Kidney epithelial cell (primary cell): ENCODE measurements at regions not wholly inside any gene's neighbourhood (a gene's known extent, or its start where the extent isn't known, plus 50 kb on each side); places are given as distances from the start of the nearest gene placed in this dataset.

Source experiments
- DNase-seq: peaks from one replicate; pipeline ENCODE4 v3.0.0-alpha.2; 2010; ENCODE audit warnings: low read depth
- H3K27me3 ChIP-seq: 2 replicates; pipeline ENCODE4 v1.6.0; 2011; ENCODE audit warnings: low read length; ENCODE audit not compliant: control insufficient read depth, insufficient read depth
- H3K36me3 ChIP-seq: 2 replicates; pipeline ENCODE4 v1.5.1; 2011; ENCODE audit warnings: low read length; ENCODE audit not compliant: control insufficient read depth, insufficient read depth
- H3K4me3 ChIP-seq: 2 replicates; pipeline ENCODE4 v1.5.1; 2011; ENCODE audit warnings: low read depth, mild to moderate bottlenecking, control low read depth, low read length
- CTCF ChIP-seq: IDR thresholded peaks from 2 replicates; pipeline ENCODE4 v1.5.1; 2011; ENCODE audit warnings: mild to moderate bottlenecking, moderate library complexity, low read length, control low read depth, inconsistent platforms; ENCODE audit not compliant: insufficient read depth, poor library complexity, severe bottlenecking

- no peak overlapping the region for H3K4me3 ChIP-seq
- no peak for TF ChIP-seq CTCF
- H3K27me3 ChIP-seq, result no peaks in the 10 kb centered on the region
- H3K36me3 ChIP-seq, result no peaks in the 10 kb centered on the region
- no peak for DNase-seq
Measured at GRCh38 chr13:105956921-105957320, 578.5 kb downstream of the EFNB2 start.

GRCh38 chr13:105952973-105953290 is 582.5 kb downstream of the EFNB2 start:
- Histone ChIP-seq H3K36me3 (no peaks in the 10 kb centered on the region), H3K4me3 (no peak overlapping the region), H3K27me3 (no peaks in the 10 kb centered on the region)
- DNase-seq, result no peak
- TF ChIP-seq CTCF, result no peak

GRCh38 chr13:105952233-105952972 is 583.1 kb downstream of the EFNB2 start:
- H3K36me3 ChIP-seq, result no peaks in the 10 kb centered on the region
- no peak for TF ChIP-seq CTCF
- DNase-seq, result no peak
- no peaks in the 10 kb centered on the region for H3K27me3 ChIP-seq
- no peak overlapping the region for H3K4me3 ChIP-seq

GRCh38 chr13:105948143-105948542 is 587.3 kb downstream of the EFNB2 start:
- no peak for TF ChIP-seq CTCF
- Histone ChIP-seq H3K36me3 (no peaks in the 10 kb centered on the region), H3K4me3 (no peak overlapping the region), H3K27me3 (no peaks in the 10 kb centered on the region)
- DNase-seq, result no peak

- no peaks in the 10 kb centered on the region for H3K36me3 ChIP-seq
- no peak overlapping the region for H3K4me3 ChIP-seq
- DNase-seq, result no peak
- TF ChIP-seq CTCF, result no peak
- no peaks in the 10 kb centered on the region for H3K27me3 ChIP-seq
Measured at GRCh38 chr13:105940882-105941281, 594.6 kb downstream of the EFNB2 start.

- no peak for TF ChIP-seq CTCF
Measured at GRCh38 chr13:105937451-105937850, 598.0 kb downstream of the EFNB2 start.

More at GRCh38 chr13:105937451-105937850, 598.0 kb downstream of the EFNB2 start:
- Histone ChIP-seq H3K36me3 (no peaks in the 10 kb centered on the region), H3K4me3 (no peak overlapping the region), H3K27me3 (no peaks in the 10 kb centered on the region)
- no peak for DNase-seq
